H54 (cell line): ENCODE measurements at regions not wholly inside any gene's neighbourhood (a gene's known extent, or its start where the extent isn't known, plus 50 kb on each side); places are given as distances from the start of the nearest gene placed in this dataset.
A peak's percentile ranks its signal among the peaks of the same experiment; 100 is the strongest.

Experiments used
- DNase-seq: peaks from one replicate; pipeline ENCODE4 v3.0.0; 2011; ENCODE audit warnings: low spot score, mixed read lengths; ENCODE audit not compliant: insufficient read length
- FAIRE-seq: peaks from 3 replicates; lab custom pipeline; 2011; peaks lifted over from hg19 to GRCh38; lab: Jason Lieb, UNC
- POLR2A ChIP-seq: IDR thresholded peaks from 2 replicates; pipeline ENCODE4 v1.6.1; 2011; ENCODE audit warnings: low read depth, mild to moderate bottlenecking, low read length

- no peak for FAIRE-seq
- TF ChIP-seq POLR2A, result no peak
- no peak for DNase-seq
Observed at GRCh38 chr1:185627761-185628501, 106.3 kb upstream of the HMCN1 start.

DNA sequence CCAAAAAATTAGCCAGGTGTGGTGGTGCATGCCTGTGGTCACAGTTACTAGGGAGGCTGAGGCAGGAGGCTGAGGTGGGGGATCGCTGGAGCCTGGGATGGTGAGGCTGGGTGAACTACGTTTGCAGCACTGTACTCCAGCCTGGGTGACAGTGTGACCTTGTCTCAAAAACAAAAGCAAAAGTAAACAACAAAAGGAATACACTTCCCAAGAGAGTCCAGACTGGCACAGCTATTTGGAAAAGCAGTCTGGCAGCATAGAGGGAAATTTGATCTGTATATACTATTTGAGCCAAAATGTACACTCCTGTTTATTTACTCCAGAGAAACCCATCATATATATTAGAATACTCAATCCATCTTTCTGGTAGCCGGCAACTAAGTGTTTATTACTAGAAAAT lies 107.0 kb upstream of the HMCN1 start:
- no peak for TF ChIP-seq POLR2A
- DNase-seq (no peak), FAIRE-seq (no peak)

DNA sequence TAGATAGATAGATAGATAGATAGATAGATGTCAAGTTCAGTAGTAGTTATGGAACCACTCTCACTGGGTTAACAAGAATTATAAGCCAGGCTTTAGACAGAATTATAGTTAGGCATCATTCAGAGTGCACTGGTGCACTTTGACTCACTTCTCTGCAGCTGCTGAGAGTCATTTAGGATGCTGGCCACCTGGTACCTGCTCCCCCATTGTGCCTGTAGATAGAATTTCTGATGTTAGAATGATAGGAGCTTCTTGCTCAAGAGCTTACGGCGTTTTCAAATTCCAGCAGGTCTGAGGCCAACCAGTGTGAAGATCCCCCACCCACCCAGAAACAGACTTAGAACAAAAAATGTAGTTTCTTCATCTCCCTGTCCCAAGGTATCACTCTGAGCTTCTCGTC lies 107.8 kb upstream of the HMCN1 start:
- DNase-seq (no peak), FAIRE-seq (no peak)
- TF ChIP-seq POLR2A, result no peak

GRCh38 chr1:185610954-185611353 lies 123.2 kb upstream of the HMCN1 start:
- DNase-seq, result no peak
- no peak for FAIRE-seq
- no peak for TF ChIP-seq POLR2A

- DNase-seq (no peak), FAIRE-seq (no peak)
Observed at GRCh38 chr1:185608177-185608576, 126.0 kb upstream of the HMCN1 start.

GRCh38 chr1:185603158-185603557 lies 131.0 kb upstream of the HMCN1 start:
- no peak for DNase-seq
- FAIRE-seq, result no peak
- no peak for TF ChIP-seq POLR2A

More at GRCh38 chr1:185608177-185608576, 126.0 kb upstream of the HMCN1 start:
- no peak for TF ChIP-seq POLR2A

GRCh38 chr1:185601189-185601588 lies 133.0 kb upstream of the HMCN1 start:
- TF ChIP-seq POLR2A, result no peak
- DNase-seq (no peak), FAIRE-seq (no peak)

DNA sequence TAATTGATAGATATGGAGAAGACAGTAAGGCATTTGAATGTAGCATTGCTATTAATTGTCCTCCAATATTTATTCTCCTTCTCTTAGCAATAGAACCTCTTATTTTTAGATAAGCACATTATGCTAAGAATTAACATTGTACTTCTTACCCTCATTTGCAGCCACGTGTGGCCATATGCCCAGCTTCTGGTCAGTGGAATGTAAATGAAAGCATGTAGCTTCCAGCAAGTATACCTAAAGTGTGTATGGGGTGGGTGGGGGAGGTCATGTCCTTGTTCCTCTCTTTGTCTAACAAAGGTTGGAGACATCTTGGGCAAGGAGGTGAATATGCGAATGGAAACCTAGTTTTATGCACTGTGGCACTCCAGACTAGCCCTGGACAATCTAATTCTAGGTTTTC lies 133.6 kb upstream of the HMCN1 start:
- no peak for DNase-seq
- no peak for FAIRE-seq
- no peak for TF ChIP-seq POLR2A

DNA sequence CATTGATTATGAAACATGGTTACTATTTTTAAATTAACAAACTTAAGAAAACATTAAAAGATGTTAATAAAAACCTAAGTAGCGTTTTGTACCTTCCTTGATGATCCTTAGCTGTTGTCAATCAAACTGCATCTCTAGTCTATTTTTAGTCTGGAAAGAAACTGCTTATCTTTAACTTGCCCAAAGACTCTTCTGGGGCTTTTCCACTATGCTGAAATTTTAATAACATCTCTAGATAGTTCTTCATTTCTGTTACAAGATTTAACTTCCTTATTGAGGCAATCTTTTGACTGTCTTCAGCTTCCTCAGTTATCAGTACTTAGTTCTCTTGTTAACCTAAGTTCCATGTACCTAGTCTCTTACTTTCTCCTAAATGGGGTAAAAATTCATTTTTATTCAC lies 135.9 kb upstream of the HMCN1 start:
- no peak for TF ChIP-seq POLR2A
- DNase-seq, result no peak
- FAIRE-seq, result no peak

GRCh38 chr1:185595835-185596667 lies 138.1 kb upstream of the HMCN1 start:
- peak; percentile 87 for FAIRE-seq
- peak; percentile 18 for DNase-seq
- no peak for TF ChIP-seq POLR2A

DNA sequence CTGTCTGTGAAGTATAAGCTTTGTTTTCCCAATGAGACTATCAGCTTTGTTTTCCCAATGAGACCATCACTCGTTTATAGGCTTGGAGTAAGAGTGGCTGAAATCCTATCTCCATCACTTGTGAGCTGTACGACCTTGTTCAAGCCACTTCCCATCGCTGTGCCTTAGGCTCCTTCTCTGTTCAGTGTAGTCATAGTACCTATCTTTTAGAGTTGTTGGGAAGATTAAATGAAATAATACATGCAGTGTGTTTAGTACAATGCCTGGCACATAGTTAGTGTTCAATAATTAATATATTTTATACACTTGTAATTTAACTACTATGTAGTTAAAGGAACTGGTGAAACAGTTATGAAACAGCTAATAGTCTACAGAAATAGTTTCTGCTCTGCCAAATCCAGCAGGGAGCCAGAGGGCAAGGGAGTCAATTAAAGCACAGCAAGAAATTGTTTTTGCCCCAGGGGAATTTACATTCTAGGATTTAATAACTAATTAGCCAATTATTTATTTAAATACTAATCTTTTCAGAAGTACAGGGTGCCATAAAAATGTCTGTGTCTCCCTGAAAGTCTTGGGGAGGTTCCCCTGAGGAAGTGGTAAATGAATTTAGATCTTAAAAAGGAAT lies 139.3 kb upstream of the HMCN1 start:
- no peak for TF ChIP-seq POLR2A
- FAIRE-seq, result no peak
- no peak for DNase-seq

GRCh38 chr1:185593271-185593670 lies 140.9 kb upstream of the HMCN1 start:
- FAIRE-seq (no peak), DNase-seq (no peak)
- no peak for TF ChIP-seq POLR2A

GRCh38 chr1:185585770-185586169 lies 148.4 kb upstream of the HMCN1 start:
- DNase-seq, result no peak
- no peak for TF ChIP-seq POLR2A
- FAIRE-seq, result no peak

GRCh38 chr1:185581961-185582725 lies 152.0 kb upstream of the HMCN1 start:
- DNase-seq (no peak), FAIRE-seq (no peak)
- no peak for TF ChIP-seq POLR2A
